Spinal cord (tissue), 9 donors: ENCODE measurements at regions not wholly inside any gene's neighbourhood (a gene's known extent, or its start where the extent isn't known, plus 50 kb on each side); places are given as distances from the start of the nearest gene placed in this dataset.
A peak's percentile ranks its signal among the peaks of the same experiment; 100 is the strongest.

Experiments
- DNase-seq, 6 donors: peaks; one replicate each; pipeline versions ENCODE4 v3.0.0 to v3.0.0-alpha.2; 2013 to 2015; ENCODE audit warnings: low spot score in 6 of 6, low read depth in 4 of 6
- H3K27ac ChIP-seq: one replicate; pipeline ENCODE4 v1.5.1; 2013; ENCODE audit warnings: low read depth, low read length, control low read depth
- H3K27me3 ChIP-seq: one replicate; pipeline ENCODE4 v1.6.1; 2013; ENCODE audit warnings: low read length; ENCODE audit not compliant: control insufficient read depth, insufficient read depth
- H3K36me3 ChIP-seq: one replicate; pipeline ENCODE4 v1.6.1; 2013; ENCODE audit warnings: low read length; ENCODE audit not compliant: control insufficient read depth, insufficient read depth
- H3K4me1 ChIP-seq: one replicate; pipeline ENCODE4 v1.6.1; 2013; ENCODE audit warnings: low read length; ENCODE audit not compliant: control insufficient read depth, insufficient read depth
- H3K4me3 ChIP-seq: one replicate; pipeline ENCODE4 v1.5.1; 2013; ENCODE audit warnings: low read depth, low read length, control low read depth
- H3K9me3 ChIP-seq: one replicate; pipeline ENCODE4 v1.6.1; 2013; ENCODE audit warnings: low read length; ENCODE audit not compliant: control insufficient read depth, insufficient read depth
- WGBS: methylation state at CpG from one replicate; pipeline ENCODE4 v1.1.5; 2013; ENCODE audit warnings: missing lambda C conversion rate; ENCODE audit not compliant: insufficient coverage; 5-methylcytosine and 5-hydroxymethylcytosine counted together
- donor health status: healthy.

DNA sequence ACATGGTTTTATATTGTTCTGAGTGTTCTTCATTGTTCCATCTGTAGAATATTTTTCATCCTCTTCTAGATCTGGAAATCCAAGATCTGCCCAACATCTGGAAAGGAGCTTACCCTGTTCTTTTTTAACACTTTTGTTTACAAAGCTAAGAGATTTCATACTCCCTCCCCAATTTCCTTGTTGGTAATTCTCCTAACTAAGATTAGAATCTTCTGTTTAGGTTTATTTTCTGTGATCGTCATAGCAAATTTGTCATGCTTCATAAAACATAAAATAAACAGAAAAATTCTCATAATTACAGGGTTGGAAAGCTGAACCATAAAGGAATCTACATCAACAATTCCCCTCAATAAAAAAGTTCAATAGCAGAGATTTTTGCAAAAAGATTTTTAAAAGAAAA, 580.3 kb upstream of the CA10 start:
- no peak for DNase-seq
- H3K27ac ChIP-seq, result no peak overlapping the region
- no peaks in the 10 kb centered on the region for H3K4me1 ChIP-seq
- no peak overlapping the region for H3K4me3 ChIP-seq
- H3K27me3 ChIP-seq, result no peaks in the 10 kb centered on the region
- no peaks in the 10 kb centered on the region for H3K9me3 ChIP-seq
- no CpG with 5 or more reads among the region's 1 CpG for WGBS
- no peaks in the 10 kb centered on the region for H3K36me3 ChIP-seq

DNA sequence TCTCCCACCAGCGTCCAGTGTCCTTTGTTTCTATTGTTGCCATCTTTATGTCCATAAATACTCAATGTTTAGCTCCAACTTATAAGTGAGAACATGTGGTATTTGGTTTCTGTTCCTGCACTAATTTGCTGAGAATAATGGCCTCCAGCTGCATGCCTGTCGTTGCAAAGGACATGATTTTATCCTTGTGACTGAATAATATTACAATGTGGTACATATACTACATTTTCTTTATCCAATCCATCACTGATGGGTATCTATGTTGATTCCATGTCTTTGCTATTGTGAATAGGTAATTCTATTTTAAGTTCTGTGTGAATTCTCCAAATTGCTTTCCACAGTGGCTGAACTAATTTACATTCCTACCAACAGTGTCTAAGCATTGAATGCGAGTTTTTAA, 578.6 kb upstream of the CA10 start:
- Histone ChIP-seq H3K9me3 (no peaks in the 10 kb centered on the region), H3K4me3 (no peak overlapping the region), H3K27me3 (no peaks in the 10 kb centered on the region), H3K36me3 (no peaks in the 10 kb centered on the region), H3K27ac (no peak overlapping the region), H3K4me1 (no peaks in the 10 kb centered on the region)
- DNase-seq, result no peak
- no CpG with 5 or more reads among the region's 3 CpGs for WGBS

DNA sequence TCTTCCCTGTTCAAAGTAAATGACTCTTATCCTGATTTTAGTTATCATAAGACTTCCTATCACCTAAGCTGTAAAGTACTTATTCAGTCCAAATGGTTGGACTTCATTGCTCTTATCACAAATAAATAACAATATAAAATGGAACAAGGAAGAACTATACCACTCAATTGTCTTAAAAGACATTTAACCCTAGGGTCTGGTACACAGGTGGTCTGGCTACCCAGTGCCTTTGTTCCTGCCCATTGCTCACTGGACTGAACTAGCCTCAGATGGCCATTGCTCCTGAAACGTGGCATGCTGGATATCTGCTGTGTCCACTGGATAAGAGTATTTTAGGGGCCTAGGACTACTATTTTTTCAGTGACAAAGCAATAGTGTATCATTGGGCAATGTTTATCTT, 574.3 kb upstream of the CA10 start:
- no CpG with 5 or more reads among the region's 1 CpG for WGBS

GRCh38 chr17:52724578-52724977, 566.1 kb upstream of the CA10 start:
- Histone ChIP-seq H3K36me3 (no peaks in the 10 kb centered on the region), H3K27ac (no peak overlapping the region), H3K4me1 (no peaks in the 10 kb centered on the region), H3K9me3 (no peaks in the 10 kb centered on the region), H3K4me3 (no peak overlapping the region), H3K27me3 (no peaks in the 10 kb centered on the region)
- no peak for DNase-seq
- no CpG with 5 or more reads among the region's 3 CpGs for WGBS

More for the DNA sequence above, 574.3 kb upstream of the CA10 start:
- DNase-seq, result no peak
- no peak overlapping the region for H3K4me3 ChIP-seq
- H3K9me3 ChIP-seq, result no peaks in the 10 kb centered on the region
- no peaks in the 10 kb centered on the region for H3K27me3 ChIP-seq
- H3K36me3 ChIP-seq, result no peaks in the 10 kb centered on the region
- no peaks in the 10 kb centered on the region for H3K4me1 ChIP-seq
- no peak overlapping the region for H3K27ac ChIP-seq

DNA sequence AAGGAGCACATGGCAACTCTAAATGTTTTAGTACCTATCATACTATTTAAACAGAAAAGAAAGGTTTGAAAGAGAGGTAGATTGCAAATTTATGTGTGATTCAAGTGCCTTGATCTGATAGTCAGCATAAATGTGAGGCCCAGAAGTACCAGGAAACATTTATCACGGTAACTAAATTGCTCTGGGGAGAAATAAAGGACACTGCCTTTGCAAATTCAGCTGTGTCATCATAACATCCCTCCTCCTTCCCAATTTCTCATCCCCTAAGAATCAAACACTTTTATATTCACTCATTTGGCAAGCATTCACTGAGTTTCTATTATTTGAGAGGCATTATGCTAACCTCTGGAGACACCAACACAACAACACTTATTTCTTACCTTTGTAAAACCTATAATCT, 563.4 kb upstream of the CA10 start:
- H3K9me3 ChIP-seq, result no peaks in the 10 kb centered on the region
- peak in 1 of 6 donors; percentile 65 for DNase-seq
- no peak overlapping the region for H3K4me3 ChIP-seq
- no peaks in the 10 kb centered on the region for H3K4me1 ChIP-seq
- H3K27me3 ChIP-seq, result no peaks in the 10 kb centered on the region
- WGBS, result no CpG with 5 or more reads among the region's 1 CpG
- no peak overlapping the region for H3K27ac ChIP-seq
- H3K36me3 ChIP-seq, result no peaks in the 10 kb centered on the region

- H3K4me1 ChIP-seq, result no peaks in the 10 kb centered on the region
- DNase-seq, result no peak
- no peaks in the 10 kb centered on the region for H3K9me3 ChIP-seq
- H3K4me3 ChIP-seq, result no peak overlapping the region
- WGBS, result 78% methylated on average over 1 of the region's 1 CpG
- H3K36me3 ChIP-seq, result no peaks in the 10 kb centered on the region
- no peaks in the 10 kb centered on the region for H3K27me3 ChIP-seq
- no peak overlapping the region for H3K27ac ChIP-seq
Observed at GRCh38 chr17:52710363-52710901, 551.9 kb upstream of the CA10 start.

GRCh38 chr17:52709724-52710123, 551.2 kb upstream of the CA10 start:
- 96% methylated on average over 3 of the region's 3 CpGs for WGBS
- no peak overlapping the region for H3K27ac ChIP-seq
- no peak overlapping the region for H3K4me3 ChIP-seq
- H3K9me3 ChIP-seq, result no peaks in the 10 kb centered on the region
- no peaks in the 10 kb centered on the region for H3K27me3 ChIP-seq
- H3K36me3 ChIP-seq, result no peaks in the 10 kb centered on the region
- no peaks in the 10 kb centered on the region for H3K4me1 ChIP-seq
- DNase-seq, result no peak

- WGBS, result 100% methylated on average over 1 of the region's 3 CpGs
- Histone ChIP-seq H3K27ac (no peak overlapping the region), H3K9me3 (no peaks in the 10 kb centered on the region), H3K4me1 (no peaks in the 10 kb centered on the region), H3K4me3 (no peak overlapping the region), H3K27me3 (no peaks in the 10 kb centered on the region), H3K36me3 (no peaks in the 10 kb centered on the region)
- no peak for DNase-seq
Observed at GRCh38 chr17:52696362-52696761, 537.8 kb upstream of the CA10 start.

- Histone ChIP-seq H3K9me3 (no peaks in the 10 kb centered on the region), H3K36me3 (no peaks in the 10 kb centered on the region), H3K4me1 (no peaks in the 10 kb centered on the region), H3K27me3 (no peaks in the 10 kb centered on the region), H3K27ac (no peak overlapping the region), H3K4me3 (no peak overlapping the region)
- DNase-seq, result no peak
Observed at GRCh38 chr17:52686140-52686539, 527.6 kb upstream of the CA10 start.

GRCh38 chr17:52681480-52681879, 523.0 kb upstream of the CA10 start:
- DNase-seq, result no peak
- no peaks in the 10 kb centered on the region for H3K4me1 ChIP-seq
- no peak overlapping the region for H3K27ac ChIP-seq
- 0% methylated on average over 1 of the region's 2 CpGs for WGBS
- no peaks in the 10 kb centered on the region for H3K36me3 ChIP-seq
- H3K27me3 ChIP-seq, result no peaks in the 10 kb centered on the region
- H3K9me3 ChIP-seq, result peaks cover 4% of the 10 kb centered on the region
- H3K4me3 ChIP-seq, result no peak overlapping the region
